ENCODE measurements at regions not wholly inside any gene's neighbourhood (a gene's known extent, or its start where the extent isn't known, plus 50 kb on each side); places are given as distances from the start of the nearest gene placed in this dataset.
"Not testable (repeated sequence)": the region's sequence is repeated elsewhere in the genome, so short reads cannot be mapped to it uniquely, and the experiment has no call there.

DNA sequence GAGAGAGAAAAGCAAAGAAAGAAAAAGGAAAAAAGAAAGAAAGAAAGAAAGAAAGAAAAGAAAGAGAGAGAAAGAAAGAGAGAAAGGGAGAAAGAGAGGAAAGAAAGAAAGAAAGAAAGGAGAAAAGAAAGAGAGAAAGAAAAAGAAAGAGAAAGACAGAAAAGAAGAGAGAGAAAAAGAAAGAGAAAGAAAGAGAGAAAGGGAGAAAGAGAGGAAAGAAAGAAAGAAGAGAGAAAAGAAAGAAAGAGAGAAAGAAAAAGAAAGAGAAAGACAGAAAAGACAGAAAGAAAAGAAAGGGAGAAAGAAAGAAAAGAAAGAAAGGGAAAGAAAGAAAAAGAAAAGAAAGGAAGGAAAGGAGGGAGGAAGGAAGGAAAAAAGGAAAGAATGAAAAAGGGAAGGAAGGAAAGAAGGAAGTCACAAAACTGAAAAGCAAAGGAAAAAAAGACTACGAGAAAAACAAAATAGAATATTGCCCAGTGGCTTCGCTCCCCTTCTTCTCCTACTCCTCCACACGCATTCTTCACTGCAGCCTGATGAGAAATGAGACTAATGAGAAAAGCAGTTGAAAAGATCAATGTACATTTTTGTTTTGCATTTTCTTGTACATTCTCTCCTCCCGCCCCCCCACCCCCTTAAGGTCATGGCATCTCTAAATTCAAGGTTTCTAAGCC is 170.0 kb downstream of the SOD2 start:
- DNase-seq = no peak

DNA sequence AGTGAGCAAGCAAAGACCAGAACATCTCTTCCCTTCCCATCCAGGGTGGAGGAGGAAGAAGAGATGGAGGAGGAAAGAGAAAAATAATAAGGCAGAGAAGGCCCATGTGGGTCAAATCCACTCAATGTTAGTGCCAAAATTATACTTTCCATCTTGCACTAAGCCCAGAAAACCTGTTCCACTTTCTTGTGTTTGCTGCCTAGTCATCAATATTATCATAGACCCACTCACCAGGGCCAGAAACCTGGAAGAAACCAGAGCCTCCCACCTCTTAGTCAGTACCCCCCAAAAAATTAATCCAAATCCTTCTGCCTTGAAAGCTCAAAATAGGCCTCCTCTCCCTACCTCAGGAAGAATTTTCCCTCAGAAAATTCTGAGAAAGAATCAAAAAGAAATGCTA is 171.1 kb downstream of the SOD2 start:
- DNase-seq = no peak

DNA sequence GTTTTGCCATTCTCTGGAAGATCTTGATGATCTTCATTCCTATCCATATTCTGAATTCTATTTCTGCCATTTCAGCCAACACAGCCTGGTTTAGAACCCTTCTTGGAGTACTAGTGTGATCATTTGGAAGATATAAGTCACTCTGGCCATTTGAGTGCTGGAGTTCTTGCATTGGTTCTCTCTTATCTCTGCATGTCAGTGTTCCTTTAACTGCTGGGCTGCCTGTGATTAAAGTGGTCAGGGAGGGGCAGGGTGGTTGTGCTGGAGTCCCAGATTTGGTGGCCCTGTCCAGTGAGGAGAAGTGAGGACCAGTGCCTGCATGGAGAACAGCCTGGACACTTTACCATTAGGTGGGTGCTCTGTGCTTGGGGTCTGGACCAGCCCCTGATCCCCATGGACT is 173.0 kb downstream of the SOD2 start:
- no peak for DNase-seq

DNA sequence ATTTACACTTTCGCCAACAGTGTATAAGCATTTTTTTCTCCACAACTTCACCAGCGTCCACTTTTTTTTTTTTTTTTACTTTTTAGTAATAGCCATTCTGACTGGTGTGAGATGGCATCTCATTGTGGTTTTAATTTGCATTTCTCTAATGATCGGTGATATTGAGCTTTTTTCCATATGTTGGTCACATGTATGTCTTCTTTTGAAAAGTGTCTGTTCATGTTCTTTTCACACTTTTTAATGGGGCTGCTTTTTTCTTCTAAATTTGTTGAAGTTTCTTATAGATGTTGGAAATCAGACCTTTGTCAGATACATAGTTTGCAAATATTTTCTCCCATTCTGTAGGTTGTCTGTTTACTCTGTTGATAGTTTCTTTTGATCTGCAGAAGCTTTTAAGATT is 177.2 kb downstream of the SOD2 start:
- not testable (repeated sequence) for DNase-seq

DNA sequence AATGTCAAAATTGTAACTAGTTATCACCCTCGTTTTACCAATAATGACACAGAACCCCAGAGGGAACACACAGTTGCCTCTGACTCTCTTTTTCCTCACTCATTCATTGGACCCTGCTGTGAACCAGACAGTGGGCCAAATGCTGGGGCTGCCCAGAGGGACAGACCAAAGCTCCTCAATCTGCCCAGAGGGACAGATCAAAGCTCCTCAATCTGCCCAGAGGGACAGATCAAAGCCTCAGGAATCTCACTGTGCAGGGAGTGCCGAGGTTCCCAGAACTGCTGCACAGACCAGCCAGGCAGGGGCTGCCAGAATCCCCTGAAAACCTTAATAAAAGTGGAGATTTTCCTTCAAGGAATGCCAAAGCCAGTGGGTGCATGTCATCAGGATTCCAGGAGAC is 179.1 kb downstream of the SOD2 start:
- no peak for DNase-seq

DNA sequence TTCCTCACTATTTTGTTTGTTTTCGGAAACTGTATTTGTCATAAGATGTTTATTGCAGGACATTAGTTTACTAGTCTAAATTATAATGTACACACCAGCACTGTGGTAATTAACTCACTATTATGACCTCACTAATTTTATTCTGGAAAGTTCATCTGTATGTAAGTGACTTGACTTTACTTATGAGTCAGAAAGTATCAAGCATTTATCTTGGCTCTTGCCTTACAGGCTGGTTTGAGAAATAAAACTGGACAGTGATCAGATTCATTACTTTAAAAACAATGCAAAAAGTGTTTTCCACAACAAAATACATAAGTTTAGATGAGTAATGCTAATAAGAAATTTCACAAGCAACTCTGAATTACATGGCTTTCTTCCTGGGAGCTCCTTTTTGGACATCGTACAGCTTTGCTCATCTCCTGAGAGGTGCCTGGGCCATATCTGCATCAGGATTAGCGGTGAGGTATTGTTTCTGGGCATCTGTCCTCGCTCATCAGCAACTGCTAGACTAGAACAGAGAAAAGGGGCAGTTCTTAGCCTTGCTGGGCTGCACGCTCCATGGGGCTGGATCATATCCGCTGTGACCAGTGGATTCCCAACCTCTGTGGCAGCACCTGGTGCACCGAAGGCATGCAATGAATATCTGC is 179.8 kb downstream of the SOD2 start:
- no peak for DNase-seq

DNA sequence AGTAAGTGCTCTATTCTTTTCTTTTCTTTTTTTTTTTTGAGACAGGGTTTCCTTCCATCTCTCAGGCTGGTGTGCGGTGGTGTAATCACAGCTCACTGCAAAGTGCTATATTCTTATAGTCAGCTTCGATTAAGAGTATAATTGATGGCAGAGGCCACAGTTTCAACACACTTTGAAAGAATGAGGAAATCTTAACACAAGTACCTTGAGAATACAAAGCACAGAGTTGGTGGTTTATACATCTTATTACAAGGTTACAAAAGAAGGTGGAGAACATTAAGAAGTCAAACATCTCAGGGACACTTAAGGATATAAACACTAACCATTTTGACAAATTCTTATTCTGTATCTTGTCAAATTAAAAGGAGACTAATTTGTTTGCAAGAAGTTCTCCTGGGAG is 180.5 kb downstream of the SOD2 start:
- no peak for DNase-seq

DNA sequence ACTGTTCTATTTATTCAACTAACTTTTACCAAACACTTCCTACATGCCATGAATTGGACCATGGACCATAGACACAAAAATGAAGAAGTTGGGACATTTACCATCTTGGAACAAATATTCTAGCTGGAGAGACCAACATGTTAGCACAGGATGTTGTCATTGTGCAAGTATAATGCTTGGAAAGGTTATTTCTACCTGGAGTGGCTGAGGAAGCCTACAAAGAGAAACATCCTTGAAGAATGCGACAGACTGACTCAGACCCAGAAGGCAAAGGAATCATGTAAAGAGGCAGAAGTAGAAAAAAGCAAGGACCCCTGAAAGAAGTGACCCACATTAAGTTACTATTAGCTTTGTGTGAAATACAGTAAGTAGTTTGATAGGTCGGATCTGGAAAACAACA is 180.9 kb downstream of the SOD2 start:
- DNase-seq = no peak

DNA sequence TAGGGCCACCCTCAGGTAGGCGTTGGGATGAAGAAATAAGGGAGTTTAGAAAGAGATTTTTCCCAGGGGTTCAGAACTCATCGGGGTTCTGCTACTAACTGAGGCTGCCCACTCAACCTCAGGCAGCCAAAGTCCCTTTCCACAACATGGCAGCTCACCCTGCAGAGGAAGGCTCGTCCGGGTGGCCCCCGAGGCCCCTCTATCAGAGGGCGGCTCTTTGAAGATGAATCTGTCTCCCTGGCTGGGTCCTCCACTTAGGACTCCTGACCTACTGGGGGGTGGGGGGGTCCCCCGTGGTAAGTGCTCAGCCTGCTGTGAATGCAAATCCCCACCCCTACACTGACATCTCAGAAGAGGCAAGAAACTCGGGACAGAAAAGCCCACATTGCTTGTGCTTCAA is 182.9 kb downstream of the SOD2 start:
- no peak for DNase-seq

DNA sequence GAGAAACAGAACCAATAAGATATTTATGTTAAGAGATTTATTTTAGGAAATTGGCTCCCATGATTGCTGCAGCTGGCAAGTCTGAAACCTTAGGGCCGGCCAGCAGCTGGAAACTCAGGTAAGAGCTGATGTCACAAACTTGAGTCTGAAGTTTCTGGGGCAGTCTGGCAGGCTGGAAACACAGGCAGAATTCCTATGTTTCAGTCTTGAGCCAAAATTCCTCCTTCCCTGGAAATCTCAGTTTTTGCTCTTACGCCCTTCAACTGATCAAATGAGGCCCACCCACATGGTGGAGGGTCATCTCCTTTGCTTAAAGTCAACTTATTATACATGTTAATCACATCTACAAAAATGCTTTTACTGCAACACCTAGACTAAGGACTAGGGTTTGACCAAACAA is 184.1 kb downstream of the SOD2 start:
- DNase-seq = no peak

DNA sequence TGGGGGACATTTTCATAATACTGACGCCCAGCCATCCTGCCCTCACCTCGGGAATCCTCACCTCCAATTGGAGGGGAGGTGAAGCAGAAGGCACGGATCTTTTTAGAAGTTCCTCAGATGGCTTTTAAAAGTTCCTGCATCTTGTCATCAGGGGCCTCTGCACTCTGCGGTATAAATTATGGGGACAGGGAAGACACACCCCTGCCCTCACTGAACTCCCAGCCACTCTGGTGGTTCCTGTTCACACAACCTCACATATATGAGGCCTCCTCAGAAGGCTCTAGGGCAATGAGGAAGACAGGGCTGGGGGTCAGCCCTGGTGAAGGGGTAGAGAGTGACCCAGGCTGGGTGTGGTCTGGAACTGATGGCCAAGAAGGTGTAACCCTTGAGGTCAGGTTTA is 187.0 kb downstream of the SOD2 start:
- DNase-seq = no peak

DNA sequence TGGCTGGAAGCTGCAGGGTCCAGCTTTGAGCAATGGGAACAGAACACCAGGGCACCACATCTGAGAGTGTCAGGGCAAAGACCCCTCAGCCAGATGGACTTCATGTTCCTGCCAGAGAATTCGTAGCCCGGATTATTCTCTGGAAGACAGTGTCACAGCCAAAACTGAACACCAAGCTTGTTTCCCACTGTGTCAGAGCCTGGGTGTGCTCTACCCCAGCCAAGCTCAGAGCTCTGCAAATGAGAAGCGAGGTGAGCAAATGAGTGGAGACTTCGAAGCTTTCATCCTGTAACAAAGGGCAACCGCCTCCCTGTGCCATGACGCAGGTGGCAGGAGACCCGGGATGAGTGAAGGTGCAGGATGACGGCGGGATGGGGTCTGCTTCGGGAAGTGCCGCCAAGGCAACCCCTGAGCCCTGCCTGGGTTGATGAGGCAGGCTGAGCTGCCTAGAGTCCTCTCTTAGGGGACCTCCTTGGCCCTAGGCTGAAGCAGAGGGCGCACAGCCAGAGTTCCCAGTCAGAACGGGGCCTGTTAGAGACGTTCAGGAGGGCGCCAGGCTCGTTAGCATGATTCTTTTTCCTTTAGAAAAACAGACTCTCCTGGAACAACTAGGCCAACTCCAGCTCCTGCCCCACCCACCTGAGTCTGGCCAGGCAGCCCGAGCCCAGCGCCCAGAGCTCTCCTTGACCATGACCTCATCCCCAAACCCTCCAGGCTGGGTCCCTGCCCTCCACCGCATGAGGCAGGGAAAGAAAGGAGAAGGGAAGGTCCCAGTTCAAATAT is 187.7 kb downstream of the SOD2 start:
- DNase-seq = no peak

DNA sequence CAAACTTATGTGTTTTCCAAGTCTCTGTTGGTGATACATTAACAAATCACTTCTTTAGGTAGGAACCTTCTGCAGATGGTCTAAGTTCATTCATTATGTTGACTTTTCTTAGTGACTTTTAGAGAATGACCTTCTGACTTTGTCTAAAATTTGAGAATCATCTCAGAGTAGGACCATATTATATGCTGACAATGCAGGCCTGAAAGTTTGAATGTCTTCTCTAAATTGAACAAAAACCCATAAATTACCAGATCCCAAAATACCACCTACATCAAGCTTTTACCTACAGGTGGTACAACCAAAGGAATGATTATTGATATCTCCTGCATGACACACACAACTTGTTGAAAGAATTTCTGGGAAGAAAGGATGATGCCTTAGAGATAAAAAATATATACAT is 191.5 kb downstream of the SOD2 start:
- no peak for DNase-seq

DNA sequence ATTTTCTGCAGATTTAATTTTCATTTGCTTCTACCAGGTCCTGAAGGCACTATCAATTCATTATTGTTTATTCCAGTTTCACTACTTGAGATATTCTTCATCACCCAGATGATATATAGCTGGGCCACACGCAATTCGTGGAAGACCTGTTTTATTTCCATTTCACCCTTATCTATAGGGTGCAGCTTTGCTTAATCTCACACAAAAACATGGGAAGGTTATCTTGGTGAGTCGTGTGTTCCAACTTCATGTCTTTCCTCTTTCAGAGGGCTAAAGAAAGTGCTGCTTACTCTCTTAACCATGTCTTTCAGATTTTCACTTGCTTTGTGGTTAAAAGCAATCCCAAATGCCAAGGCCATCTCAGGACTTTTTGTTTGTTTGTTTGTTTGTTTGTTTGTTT is 194.0 kb downstream of the SOD2 start:
- no peak for DNase-seq

DNA sequence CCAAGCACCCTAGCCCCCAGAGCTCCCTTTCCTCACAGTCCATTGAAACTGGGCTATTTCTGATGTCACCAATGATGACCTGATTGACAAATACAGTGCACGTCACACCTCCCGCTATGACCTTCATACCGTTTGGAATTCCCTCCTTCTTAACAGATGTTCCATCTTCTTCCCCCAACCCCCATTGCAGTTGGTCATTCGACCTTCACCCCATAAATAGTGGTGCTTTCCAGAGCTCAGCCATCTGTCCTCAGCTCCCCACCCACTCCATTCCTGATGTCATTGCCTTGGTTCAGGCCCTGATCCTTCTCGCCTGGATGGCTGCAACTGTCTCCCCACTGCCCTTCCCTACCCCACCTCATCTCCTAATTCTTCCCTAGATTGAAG is 198.5 kb downstream of the SOD2 start:
- no peak for DNase-seq

DNA sequence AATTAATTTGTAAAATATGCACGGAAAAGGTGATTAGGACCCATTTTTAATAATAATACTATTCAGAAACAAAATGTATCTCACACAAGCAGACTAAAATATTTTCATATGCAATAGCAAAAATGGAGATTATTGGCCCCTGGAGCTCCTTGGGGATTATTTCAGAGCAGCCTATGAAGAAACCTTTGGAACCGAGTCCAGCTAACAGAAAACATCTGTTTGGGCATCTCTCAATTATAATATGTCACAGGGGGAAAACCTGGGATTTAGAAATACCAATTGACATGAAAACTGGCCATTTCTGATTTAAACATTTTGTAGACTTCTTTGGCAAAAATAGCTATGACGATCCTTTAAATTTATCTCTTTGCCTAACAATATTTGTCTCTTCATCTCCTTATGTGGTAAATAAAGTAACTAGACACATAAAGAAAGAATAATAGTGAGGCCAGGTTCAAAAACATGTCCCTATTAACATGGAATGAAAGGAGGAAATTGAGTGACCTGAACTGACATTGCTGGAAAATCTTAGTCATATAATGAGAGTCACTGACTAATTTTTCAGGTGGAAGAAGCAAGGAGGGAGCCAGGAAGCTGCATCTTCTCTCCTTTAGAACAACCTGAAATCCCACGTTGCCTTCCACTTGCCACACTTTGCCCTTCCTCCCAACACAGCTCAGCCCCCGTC is 199.0 kb downstream of the SOD2 start:
- DNase-seq = no peak

DNA sequence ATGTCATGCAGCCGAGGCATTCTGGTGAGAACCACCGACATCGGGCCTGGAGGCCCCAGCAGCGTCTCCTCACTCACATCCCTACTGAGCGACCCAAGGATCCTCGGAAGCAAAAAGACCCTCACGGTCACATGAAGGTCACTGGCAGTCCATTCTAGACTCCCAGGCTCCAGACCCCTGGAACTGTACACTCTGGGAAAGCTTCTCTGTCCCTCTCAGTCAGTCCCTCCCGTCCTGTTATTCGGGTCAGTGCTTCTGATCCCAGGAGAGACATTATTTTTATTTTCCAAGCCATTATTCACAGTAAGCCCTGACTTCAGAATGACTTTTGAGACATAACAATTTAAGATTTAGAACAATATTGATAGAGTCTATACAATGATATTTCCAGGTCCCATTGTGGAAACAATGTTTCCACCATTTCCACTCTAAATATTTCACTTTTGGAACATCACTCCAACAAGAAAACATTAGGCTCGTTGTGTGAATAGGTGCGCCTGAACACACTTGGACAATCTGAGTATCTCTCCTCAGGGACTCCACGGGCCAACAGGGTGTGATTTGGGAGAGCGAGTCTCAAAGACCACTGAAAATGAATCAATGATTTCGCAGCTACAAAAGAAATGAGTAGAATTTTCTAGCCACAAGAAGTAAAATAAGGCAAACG is 199.7 kb downstream of the SOD2 start:
- no peak for DNase-seq

DNA sequence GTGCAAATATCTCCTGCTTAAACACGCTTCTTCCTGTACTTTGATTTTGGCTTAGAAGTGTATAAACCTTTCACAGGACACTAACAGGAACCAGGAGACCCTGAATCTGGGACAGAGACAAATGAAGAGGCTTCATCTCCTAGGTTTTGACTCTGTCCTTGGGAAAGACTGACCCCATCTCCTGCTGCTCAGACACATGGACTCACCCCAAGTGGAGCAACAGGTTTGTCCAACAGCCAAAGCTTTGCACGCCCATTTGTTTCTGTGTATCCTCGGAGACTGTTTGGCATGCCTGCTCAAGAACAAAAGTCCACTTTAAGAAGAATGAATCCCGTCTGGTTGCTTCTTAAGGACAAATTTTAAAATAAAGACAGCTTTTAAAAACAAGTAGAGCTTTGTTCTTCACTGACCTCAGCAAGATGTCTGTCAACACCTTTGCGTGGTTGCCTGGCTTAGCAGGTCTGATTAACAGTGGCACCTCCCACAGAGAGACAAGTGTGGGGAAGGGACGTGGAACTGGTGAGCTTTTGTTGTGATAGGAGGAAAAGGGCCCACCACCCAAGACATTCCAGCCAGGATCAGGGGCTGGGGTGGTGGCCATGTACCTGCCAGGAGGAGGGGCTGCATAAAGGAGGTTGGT is 202.6 kb downstream of the SOD2 start:
- no peak for DNase-seq

DNA sequence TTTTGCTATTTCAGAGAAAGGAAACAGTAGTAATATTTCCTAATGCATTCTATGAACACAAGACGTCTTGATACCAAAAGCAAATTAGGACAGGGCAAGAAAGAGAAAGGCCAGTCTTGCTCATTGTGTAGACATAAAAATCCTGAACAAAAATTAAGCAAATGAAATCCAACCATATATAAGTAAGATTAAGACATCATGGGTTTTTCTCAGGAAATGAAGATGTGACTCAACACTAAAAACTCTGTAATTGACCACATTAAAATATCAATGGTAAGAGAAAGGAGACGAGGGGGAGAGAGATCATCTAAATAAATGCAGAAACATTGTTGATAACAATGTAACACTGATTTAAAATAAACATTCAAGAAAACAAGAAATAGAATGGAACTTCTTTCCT is 205.4 kb downstream of the SOD2 start:
- DNase-seq = no peak

DNA sequence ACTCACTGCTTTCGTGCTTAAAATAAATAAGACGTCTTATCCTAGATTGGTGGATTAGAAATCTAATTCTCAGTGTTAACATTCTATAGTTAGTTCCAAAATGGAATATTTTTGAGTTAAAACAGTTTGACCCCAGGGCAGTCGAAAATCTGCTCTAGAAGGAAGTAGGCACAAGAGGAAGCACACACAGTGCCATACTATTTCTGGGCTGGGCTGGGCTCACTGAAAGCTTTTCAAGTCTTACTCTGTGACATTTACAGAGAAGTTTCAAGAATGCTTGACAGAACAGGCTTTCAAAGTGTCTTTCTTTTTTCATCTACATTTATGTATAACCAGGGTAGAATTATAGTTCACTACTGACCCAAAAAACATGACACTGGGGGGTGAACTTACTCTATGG is 209.8 kb downstream of the SOD2 start:
- no peak for DNase-seq

DNA sequence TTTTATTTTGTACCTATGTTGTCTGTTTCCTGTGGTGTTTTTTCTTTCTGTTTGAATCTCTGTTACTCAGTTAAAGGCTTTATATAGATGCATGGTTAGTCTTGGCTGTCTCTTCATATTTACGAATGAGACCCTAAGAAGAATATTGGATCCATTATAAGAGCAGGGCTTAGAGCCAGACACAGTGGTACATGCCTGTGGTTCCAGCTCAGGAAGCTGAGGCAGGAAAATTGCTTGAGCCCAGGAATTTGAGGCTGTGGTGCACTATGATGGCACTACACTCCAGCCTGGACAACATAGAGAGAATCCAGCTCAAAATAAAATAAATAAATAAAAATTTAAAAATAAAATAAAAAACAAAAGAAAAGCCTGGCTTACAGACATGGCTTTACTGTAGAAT is 211.1 kb downstream of the SOD2 start:
- DNase-seq = no peak

DNA sequence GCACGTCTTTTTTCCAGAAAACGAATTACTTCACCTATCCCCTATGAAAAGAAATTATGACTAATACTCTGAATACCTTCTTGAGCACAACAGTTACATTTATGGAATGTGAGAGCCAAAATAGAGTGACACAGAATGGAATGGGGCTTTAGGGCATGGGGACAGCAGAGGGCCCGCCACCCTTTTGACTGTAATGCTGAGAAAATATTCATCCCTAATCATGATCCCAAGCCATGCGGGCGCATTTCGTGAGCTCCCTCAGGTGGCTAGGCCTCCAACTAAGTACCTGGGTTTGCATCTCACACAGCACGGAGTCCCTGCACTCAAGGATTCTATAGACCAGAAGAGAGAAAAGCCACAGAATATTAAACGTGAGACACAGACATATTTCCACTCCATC is 212.6 kb downstream of the SOD2 start:
- DNase-seq = no peak

DNA sequence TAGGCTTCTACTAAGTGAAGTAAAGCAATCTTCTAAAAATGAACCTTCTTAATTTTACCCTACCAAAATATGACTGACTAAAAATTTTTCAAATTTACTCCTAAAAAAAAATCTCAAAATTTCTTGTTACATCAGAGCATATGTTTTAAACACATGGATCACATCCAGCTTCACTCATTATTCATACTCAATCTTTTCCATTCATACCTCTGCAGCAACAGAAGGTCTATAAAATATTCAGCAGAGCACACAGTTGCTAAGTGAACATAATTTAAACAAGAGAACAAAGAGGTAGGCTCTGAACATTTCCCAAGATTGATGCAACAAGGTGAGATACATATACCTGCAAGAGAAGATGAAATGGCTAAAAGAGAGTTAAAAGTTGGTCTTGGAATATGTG is 213.9 kb downstream of the SOD2 start:
- DNase-seq = no peak
